Cardiac fibroblast (primary cell): ENCODE measurements at regions not wholly inside any gene's neighbourhood (a gene's known extent, or its start where the extent isn't known, plus 50 kb on each side); places are given as distances from the start of the nearest gene placed in this dataset.
A peak's percentile ranks its signal among the peaks of the same experiment; 100 is the strongest.

ENCODE experiments used
- DNase-seq, 2 donors: peaks; one replicate each; pipeline versions ENCODE4 v3.0.0 to v3.0.0-alpha.2; 2010; ENCODE audit warnings: low read depth in 2 of 2
- H3K4me3 ChIP-seq, 2 donors: replicated peaks in 1 of 2; 1 replicate in 1 of 2; 2 replicates in 1 of 2; pipeline ENCODE4 v1.5.1; 2011; ENCODE audit warnings: low read depth in 2 of 2, low read length in 2 of 2, mild to moderate bottlenecking in 2 of 2, moderate library complexity in 1 of 2
- TF ChIP-seq, protein P1 (sequence below): IDR thresholded peaks from one replicate; pipeline ENCODE4 v1.5.1; 2011; ENCODE audit warnings: low read depth, mild to moderate bottlenecking, low read length, inconsistent platforms

DNA sequence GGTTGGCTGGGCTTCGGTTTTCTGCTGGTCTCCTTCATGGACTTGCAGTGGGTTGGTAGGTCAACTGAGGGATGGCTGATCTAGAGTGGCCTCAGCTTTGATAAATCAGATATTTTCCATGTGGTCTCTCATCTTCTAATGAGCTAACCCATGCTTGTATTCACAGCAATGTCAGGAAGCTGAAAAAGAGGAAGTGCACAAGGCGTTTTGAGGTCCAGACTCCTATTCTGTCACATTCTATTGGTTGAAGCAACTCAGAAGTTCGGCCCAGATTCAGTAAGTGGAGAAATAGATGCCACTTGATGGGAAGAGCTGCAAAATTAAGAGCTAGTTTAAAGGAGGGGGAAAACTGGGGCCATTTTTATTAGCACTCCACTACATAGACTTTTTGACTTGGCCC is 361.2 kb downstream of the DIPK2A start:
- TF ChIP-seq, protein P1, sequence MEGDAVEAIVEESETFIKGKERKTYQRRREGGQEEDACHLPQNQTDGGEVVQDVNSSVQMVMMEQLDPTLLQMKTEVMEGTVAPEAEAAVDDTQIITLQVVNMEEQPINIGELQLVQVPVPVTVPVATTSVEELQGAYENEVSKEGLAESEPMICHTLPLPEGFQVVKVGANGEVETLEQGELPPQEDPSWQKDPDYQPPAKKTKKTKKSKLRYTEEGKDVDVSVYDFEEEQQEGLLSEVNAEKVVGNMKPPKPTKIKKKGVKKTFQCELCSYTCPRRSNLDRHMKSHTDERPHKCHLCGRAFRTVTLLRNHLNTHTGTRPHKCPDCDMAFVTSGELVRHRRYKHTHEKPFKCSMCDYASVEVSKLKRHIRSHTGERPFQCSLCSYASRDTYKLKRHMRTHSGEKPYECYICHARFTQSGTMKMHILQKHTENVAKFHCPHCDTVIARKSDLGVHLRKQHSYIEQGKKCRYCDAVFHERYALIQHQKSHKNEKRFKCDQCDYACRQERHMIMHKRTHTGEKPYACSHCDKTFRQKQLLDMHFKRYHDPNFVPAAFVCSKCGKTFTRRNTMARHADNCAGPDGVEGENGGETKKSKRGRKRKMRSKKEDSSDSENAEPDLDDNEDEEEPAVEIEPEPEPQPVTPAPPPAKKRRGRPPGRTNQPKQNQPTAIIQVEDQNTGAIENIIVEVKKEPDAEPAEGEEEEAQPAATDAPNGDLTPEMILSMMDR = no peak
- no peak for DNase-seq
- no peak overlapping the region for H3K4me3 ChIP-seq

DNA sequence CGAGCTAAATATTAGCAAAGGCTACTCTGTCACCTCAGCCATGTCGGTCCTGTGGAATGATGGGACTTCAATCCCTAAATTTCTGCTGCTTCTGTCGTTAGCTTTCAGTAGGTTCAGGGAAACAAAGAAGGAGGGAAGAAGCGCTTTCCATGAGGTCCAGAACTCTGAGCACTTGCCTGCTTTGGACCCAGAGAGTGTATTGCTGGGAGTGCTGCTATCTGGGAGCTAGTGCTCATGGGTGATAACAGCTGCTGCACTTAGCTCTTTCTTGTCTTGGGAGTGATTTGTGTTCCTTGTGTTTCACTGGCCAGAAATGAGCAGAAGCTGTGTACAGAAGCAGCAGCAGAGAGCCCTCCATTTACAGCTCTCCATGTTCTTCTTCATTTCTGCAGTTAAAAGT is 369.8 kb downstream of the DIPK2A start:
- H3K4me3 ChIP-seq = no peak overlapping the region
- TF ChIP-seq, protein P1 = no peak
- DNase-seq = no peak

DNA sequence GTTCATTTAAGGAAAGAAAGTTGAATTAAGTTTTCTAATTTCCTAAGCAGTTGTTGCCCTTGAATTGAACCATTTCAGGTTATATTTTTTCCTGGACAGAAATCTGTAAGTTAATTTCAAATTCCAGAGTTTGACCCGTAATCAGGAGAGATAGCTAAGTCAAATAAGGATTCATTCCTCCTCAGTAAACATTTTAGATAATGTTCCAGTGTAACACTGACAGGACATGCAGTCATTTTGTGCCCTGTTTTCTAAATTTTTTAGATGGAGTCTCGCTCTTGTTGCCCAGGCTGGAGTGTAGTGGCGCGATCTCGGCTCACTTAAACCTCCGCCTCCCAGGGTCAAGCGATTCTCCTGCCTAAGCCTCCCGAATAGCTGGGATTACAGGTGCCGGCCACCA is 371.7 kb downstream of the DIPK2A start:
- no peak for DNase-seq
- H3K4me3 ChIP-seq = no peak overlapping the region
- TF ChIP-seq, protein P1 = no peak

DNA sequence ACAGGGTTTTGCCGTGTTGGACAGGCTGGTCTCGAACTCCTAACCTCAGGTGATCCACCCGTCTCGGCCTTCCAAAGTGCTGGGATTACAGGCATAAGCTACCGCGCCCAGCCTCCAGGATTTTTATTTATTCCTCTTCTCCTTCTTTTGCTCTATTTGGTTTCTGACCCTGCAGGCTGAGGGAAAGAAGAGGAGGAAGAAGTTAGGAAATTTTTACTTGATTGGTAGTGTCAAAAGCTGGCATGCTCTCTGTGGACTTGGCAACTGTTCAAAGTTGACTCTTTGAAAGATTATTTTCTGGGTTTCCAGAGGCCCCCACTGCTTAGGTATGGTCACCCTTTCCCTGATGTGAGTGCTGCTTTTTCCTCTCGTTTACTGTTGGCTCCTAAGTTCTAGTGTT is 372.2 kb downstream of the DIPK2A start:
- H3K4me3 ChIP-seq = no peak overlapping the region
- TF ChIP-seq, protein P1 = no peak
- DNase-seq = no peak

DNA sequence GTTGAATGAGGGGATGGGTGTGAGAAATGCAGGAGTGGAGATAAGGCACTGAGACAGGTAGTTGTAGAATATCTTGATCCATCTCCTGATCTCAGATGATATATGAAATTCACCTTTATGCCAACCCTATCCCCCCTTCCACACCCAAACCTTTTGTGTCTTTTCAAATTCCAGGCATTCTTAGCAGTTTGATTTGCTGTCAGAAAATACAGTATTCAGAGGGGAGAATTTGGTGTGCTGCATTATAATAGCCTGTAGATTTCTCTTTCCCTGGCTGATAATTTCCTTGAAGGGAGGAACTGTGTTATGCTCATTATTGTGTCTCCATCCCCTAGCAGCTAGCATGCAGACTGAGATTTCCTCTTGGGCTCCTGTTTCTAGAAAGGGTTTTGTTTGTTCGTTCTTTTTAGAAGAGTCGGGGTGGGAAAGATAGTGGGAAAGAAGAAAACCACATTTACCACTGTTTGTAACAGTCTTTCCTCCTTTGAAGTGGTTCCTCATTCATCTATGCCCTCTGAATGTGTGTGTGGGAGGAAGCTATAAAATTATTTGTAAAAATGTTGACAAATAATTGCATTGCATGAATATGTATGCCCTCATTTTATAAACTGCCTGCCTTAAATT is 373.4 kb downstream of the DIPK2A start:
- no peak overlapping the region for H3K4me3 ChIP-seq
- no peak for DNase-seq
- TF ChIP-seq, protein P1 = no peak

DNA sequence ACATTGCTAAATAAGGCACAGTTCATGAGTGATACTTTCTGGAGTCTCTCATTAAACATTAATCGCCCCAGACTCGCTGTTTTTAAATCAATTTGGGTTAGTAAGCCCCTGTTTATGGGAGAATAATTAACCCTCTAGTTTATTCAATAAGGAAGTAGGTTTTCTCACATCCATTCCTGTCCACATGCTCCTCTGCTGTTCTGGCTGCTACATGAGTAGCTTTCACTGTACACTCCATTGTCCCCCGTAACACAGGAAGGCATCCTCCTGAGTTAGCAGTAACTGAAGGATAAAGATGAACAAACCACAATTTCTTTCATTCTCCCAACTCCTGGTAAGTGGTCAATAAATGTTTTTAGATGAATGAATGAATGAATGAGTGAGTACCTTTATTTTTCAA is 378.5 kb downstream of the DIPK2A start:
- no peak for DNase-seq
- TF ChIP-seq, protein P1 = no peak
- H3K4me3 ChIP-seq = no peak overlapping the region

DNA sequence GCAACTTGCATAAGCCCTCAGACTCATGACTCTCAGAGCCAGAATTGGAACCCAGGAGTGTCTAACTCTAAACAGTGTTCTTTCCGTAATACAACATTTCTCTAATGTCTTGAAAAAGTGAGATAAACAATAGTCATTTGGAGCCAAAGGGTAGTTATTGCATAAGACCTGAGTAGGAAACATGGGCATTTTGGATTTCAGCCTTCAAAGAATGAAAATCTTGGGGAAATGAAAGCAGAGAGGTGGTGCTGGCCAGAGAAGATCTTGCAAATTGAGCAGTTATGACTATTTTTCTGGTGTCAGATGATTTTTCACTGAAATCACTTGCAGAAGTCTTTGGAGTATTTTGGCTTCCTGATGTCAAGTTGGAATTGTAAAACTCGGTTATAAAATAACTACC is 379.4 kb downstream of the DIPK2A start:
- no peak overlapping the region for H3K4me3 ChIP-seq
- peak in 1 of 2 donors; percentile 17 for DNase-seq
- TF ChIP-seq, protein P1 = no peak
